ENCODE measurements at regions not wholly inside any gene's neighbourhood (a gene's known extent, or its start where the extent isn't known, plus 50 kb on each side); places are given as distances from the start of the nearest gene placed in this dataset.

- DNase-seq (ENCODE audit: low spot score) (no peak), ATAC-seq (ENCODE audit: low FRiP score) (no peak)
Observed at GRCh38 chr3:182243625-182244024, 531.9 kb downstream of the SOX2 start.

GRCh38 chr3:182244222-182244971, 532.7 kb downstream of the SOX2 start:
- DNase-seq (ENCODE audit: low spot score) = no peak

More at GRCh38 chr3:182243625-182244024, 531.9 kb downstream of the SOX2 start:
- TF ChIP-seq CTCF (IDR thresholded peaks at IDR 0.05) = no peak

GRCh38 chr3:182245059-182245458, 533.3 kb downstream of the SOX2 start:
- no peak for TF ChIP-seq CTCF (IDR thresholded peaks at IDR 0.05)

More at GRCh38 chr3:182244222-182244971, 532.7 kb downstream of the SOX2 start:
- no peak for ATAC-seq (ENCODE audit: low FRiP score)
- no peak for TF ChIP-seq CTCF (IDR thresholded peaks at IDR 0.05)

GRCh38 chr3:182246870-182247269, 535.1 kb downstream of the SOX2 start:
- DNase-seq (ENCODE audit: low spot score) (no peak), ATAC-seq (ENCODE audit: low FRiP score) (no peak)
- TF ChIP-seq CTCF (IDR thresholded peaks at IDR 0.05) = no peak

More at GRCh38 chr3:182245059-182245458, 533.3 kb downstream of the SOX2 start:
- ATAC-seq (ENCODE audit: low FRiP score) (no peak), DNase-seq (ENCODE audit: low spot score) (no peak)

GRCh38 chr3:182248349-182248880, 536.7 kb downstream of the SOX2 start:
- DNase-seq (ENCODE audit: low spot score) = no peak

GRCh38 chr3:182252802-182253201, 540.5 kb upstream of the ATP11B start:
- DNase-seq (ENCODE audit: low spot score) = no peak
- TF ChIP-seq CTCF (IDR thresholded peaks at IDR 0.05) = no peak
- no peak for ATAC-seq (ENCODE audit: low FRiP score)

More at GRCh38 chr3:182248349-182248880, 536.7 kb downstream of the SOX2 start:
- no peak for TF ChIP-seq CTCF (IDR thresholded peaks at IDR 0.05)
- no peak for ATAC-seq (ENCODE audit: low FRiP score)

- no peak for TF ChIP-seq CTCF (IDR thresholded peaks at IDR 0.05)
- ATAC-seq (ENCODE audit: low FRiP score) (no peak), DNase-seq (ENCODE audit: low spot score) (no peak)
Observed at GRCh38 chr3:182255158-182255557, 538.1 kb upstream of the ATP11B start.
